ENCODE measurements at regions not wholly inside any gene's neighbourhood (a gene's known extent, or its start where the extent isn't known, plus 50 kb on each side); places are given as distances from the start of the nearest gene placed in this dataset.

DNA sequence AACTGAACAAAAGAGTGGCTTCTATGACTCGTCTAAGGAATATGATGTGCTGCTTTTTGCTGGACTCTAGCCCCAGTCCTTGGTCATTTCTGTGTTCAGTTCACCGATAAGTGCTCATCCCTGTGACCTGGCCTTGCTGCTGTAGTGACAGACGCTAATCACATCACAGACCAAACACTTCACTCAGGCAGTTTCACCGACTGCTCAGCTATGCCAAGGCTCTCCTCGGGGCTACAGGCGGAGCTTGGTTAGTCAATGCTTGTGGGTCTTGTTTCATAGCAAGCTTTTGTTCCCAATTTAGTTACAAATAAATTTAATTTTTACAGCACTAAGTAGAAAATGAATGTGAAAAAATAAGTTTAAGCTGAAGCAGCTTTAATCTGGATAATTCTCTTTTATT, 190.8 kb upstream of the PRKCQ start:
- TF ChIP-seq, protein P1, sequence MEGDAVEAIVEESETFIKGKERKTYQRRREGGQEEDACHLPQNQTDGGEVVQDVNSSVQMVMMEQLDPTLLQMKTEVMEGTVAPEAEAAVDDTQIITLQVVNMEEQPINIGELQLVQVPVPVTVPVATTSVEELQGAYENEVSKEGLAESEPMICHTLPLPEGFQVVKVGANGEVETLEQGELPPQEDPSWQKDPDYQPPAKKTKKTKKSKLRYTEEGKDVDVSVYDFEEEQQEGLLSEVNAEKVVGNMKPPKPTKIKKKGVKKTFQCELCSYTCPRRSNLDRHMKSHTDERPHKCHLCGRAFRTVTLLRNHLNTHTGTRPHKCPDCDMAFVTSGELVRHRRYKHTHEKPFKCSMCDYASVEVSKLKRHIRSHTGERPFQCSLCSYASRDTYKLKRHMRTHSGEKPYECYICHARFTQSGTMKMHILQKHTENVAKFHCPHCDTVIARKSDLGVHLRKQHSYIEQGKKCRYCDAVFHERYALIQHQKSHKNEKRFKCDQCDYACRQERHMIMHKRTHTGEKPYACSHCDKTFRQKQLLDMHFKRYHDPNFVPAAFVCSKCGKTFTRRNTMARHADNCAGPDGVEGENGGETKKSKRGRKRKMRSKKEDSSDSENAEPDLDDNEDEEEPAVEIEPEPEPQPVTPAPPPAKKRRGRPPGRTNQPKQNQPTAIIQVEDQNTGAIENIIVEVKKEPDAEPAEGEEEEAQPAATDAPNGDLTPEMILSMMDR (IDR thresholded peaks at IDR 0.05): no peak
- no peak for TF ChIP-seq POLR2A (IDR thresholded peaks at IDR 0.05)

Measured in esophagus squamous epithelium (tissue), 4 donors.